T1000 (cell line): ENCODE measurements at regions not wholly inside any gene's neighbourhood (a gene's known extent, or its start where the extent isn't known, plus 50 kb on each side); places are given as distances from the start of the nearest gene placed in this dataset.
"Not testable (repeated sequence)": the region's sequence is repeated elsewhere in the genome, so short reads cannot be mapped to it uniquely, and the experiment has no call there.

Source experiments
- DNase-seq: peaks from one replicate; lab custom pipeline; 2025; ENCODE audit warnings: mixed read lengths; lab: John Stamatoyannopoulos, UW

DNA sequence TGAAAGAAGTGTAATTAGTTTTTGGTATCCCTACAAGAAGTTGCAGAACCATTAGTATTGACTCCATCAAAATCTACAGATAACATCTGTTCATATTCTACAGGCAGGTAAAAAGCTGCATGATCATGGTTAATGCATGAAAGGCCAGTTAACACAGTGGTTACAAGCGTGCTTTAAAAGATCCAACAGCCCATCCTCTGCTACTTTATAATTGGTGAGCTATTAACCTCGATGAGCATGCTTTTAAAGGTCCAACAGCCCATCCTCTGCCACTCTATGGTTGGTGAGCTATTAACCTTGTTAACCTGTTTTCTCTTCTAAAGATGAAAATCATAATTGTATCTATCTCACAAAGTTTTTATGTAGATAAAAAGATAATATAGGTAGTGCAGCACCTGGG, 289.3 kb downstream of the DUSP6 start:
- DNase-seq: no peak

DNA sequence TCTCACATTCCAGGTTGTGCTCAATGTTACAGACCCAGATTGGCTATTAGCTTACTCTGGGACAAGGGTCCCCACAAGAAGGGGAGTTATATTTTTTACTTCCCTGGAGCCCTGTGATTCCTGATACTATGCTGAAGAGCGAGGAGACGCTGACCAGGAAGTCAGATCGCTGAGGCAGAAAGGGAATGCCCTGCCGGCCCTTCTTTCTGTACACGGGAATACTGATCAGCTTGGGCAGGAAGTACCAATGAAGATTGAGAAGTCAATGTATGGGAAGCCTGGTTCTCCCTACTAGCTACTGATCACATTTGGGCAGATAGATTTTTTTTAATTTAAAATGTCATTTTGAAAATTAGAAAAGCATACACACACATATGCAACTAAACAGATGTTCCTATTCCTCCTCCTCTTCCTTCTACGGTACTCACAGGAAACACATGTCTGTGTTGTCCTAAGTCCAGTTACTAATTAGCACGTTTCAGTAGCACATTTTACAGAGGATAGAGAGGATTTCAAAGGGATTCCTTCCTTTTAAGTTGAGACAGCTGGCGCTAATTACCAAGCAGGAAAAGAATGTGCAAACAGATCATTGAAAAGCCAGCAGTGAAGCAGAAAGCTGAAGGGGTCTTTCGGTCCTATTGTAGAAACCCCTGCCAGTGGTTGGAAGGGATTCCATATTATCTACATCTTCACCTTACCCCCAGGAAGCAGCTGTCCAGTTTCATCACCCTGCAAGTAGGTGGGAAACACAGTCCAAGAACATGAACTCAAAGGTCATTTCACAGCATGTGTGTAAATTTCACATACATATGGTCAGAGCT, 292.4 kb downstream of the DUSP6 start:
- no peak for DNase-seq

DNA sequence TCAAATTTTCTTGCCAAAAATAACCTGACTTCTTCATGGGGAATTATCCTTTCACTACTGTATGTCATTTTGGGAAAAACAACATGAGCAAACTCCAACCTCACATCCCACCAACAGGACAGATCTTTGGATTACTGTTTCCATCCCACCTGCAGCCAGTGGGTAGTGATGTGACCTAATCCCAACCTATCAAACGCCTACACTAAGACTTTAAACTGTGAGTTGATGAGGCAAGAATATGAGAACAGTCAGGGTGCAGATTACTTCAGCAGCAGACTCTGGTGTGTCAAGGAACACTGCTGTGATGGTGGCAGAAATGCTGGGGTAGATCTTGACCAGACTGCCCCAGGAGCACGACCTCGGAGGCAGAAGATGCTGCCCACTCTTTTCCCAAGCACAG, 293.2 kb downstream of the DUSP6 start:
- DNase-seq: no peak

DNA sequence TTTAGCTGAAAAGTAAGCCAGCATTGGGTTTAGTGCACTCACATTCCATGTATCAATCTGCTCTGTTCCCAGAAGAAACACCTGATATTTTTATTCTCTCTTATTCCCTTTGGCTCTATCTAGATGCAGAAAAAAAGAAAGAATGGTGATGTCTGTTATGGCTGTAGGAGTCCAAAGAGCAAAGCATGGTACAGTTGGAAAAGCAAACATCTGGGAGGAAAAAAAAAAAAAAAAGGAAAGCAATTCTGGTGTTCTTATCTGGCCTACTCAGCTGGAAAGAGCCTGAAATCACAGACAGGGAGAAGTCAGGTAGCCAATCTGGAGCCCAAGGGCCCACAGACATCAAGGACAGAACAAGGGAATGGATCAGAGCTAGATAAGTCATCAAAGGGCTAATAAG, 293.9 kb downstream of the DUSP6 start:
- no peak for DNase-seq

DNA sequence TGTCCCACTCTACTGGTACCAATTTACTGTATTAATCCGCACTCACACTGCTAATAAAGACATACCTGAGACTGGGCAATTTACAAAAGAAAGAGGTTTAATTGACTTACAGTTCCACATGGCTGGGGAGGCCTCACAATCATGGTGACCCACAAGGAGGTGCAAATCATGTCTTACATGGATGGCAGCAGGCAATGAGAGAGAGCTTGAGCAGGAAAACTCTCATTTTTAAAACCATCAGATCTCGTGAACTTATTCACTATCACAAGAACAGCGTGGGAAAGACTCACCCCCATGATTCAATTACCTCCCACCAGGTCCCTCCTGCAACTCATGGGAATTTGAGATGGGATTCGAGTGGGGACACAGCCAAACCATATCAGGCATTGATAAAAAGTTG, 298.5 kb downstream of the DUSP6 start:
- DNase-seq: not testable (repeated sequence)

DNA sequence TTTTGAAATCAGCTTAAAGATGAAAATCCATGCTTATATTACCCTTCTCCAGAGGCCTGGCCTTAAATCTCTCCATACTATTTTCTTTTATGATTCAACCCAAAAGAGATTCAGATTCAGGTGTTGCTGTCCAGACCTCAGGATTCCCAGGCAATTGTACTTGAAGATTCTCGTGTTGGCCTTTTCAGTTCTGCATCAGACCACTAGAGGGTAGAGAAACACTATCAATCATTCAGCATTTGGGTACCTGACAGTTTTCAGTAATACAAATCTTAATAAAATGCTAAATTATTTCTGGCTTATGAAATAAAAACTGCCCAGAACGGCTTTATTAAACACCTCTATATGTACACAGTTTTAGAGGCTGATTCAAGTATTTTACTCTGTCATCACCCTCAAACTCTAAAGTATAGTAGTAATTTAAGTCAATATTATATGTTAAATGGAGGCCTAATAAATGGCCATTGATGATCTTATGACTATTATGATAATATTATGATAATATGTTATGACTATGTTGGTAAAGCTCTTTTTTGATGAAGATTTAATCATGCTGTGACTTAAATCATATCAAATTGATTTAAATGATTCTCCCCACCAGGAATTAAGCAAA, 301.1 kb downstream of the DUSP6 start:
- DNase-seq: no peak

DNA sequence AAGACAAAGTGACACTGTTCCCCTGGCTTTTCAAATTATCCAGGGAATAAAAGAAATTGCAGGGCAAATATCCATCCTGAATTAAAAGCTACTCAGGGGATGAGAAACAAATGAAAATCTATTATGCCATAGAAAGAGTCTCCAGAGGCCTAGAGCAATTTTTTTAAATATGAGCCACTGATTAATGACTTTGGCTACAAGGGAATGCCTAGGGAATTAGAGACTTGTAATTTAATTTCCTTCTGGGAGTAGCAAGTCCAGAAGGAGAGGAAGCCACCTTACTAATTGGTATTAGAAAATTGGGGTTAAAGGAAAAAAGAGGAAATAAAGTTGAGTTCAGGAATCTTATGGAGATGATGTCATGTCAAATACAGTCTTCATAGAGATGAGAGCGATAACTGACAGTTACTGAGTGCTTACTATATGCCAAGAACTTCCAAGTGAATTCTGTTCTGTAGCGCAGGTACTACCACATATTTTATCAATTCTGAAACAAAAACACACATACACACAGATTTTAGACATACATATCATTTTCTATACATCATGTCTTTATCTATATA, 304.4 kb downstream of the DUSP6 start:
- no peak for DNase-seq

DNA sequence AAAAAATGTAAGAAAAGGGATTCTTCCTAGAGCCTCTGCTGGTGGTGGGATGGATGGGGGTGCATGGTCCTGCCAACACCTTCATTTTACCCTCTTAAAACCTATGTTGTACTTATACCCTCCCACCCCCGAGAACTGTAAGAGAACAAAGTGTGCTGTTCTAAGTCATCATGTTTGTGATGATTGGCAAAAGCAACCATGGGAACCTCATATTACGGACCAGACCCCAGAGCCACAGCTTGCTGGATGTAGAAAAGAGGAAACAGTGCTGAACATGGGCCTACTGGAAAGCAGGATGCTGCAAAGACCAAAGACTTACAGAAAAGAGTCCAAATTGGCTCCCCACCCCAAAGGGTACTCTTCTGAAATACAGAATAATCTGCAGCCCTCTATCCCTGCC, 311.2 kb downstream of the DUSP6 start:
- no peak for DNase-seq

DNA sequence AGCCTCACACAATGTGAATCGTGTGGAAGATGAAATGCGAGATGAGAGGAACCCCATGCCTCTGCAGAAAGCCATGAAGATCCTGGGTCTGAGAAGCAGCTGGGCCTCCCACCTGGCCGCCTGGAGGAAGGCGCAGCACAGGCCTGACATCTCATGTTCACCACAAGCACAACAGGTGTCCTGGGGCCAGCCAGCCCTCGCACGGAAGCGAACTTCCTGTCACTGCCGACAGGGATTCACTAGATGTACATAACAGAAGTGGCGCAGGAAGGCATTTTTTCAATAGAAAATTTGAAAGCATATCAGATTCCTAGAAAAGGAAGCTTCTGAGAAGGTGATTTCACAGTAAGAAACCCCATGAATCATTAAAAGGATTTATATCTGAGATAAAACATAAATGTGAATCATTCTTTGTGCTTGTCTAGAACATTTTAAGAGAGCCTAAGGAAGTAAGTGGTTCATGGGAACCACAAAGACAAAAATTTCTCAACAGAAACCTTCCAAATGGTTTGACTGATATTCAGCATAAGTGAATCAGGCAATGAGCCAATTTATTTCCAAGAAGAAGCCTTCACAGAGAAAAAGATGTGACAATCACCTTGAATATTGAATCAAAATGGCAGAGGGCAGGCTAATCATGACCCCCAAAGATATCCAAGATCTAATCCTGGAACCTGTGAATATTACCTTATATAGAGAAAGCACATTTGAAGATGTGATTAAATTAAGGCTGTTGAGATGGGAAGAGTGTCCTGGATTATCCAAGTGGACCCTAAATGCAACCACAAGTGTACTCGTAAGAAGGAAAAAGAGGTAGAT, 311.9 kb downstream of the DUSP6 start:
- DNase-seq: no peak

DNA sequence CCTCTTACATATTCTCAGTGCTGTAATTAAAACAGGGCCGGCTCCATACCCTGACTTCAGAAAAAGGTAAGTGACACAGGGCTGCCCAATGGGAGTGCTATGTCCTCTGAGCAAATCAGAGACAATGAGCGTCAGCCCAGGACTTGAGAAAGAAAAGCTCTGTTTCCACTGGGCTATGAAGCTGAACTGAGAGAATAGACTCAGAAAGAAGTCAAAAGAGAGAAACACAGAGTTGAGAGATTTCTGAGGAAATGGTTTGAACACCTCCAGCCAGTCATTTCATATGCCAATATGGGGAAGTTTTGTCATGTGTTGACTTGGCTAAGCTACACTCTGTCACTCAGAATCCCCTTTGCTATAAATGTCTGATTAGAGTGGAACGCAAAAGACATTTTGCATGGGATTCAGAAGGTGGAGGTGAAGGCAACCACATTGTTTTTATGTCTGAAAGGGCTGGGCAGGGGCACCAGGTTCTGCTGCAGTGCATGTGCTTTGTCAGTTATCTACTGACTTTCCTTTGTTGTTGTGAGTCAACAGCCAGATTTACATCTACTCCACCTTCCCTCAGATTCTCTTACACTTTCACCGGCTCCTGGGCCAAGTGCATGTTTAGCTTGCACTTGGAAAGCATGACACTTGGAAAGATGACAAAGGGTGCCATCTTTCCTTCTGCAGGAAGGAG, 313.3 kb downstream of the DUSP6 start:
- DNase-seq: no peak

DNA sequence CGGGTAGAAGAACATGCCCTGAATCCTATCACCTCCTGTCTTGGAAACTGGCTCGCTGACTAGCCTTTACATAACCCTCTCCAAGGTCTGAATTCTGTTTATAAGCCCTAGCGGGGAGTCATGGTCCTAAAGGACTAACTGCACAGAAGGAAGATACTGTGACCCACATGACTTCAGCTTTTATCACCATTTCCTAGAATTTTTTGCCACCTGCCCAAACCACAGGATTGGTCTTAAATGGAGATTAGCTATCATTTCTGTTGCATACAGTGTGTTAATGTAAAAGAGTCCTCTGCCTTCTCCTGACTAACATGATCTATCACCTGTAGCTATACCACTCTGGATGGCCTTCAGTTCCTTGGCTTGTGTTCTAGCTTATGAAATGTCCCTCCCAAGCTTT, 319.2 kb downstream of the DUSP6 start:
- DNase-seq: no peak

DNA sequence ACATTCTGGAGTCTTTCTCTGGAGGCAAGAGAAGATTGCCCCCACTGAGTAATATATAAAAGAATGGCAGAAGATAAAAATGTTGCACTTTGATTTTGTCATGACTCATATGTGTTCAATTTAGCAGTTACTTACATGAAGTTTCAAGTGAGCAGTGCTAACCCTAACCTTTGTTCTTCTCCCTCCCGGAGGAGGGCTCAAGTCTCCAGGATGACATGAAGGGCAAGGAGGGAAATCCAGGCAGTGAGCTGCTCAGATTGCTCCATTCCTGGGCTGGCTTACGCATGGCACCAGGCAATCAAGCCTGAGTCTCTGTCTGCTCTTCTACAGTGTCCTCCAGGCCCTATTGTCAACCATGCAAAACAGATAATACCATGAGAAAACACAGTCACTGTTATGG, 322.3 kb downstream of the DUSP6 start:
- DNase-seq: no peak

DNA sequence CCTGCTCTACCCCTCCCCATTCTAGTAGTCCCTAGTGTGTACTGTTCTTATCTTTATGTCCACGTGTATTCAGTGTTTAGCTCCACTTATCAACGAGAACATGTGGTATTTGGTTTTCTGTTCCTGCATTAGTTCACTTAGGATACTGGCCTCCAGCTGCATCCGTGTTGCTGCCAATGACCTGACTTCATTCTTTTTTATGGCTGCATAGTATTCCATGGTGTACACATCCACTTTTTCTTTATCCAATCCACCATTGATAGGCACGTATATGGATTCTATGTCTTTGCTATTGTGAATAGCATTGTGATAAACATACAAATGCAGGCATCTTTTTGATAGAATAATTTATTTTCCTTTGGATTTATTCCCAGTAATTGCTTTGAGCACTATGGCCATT, 327.7 kb downstream of the DUSP6 start:
- DNase-seq: no peak

DNA sequence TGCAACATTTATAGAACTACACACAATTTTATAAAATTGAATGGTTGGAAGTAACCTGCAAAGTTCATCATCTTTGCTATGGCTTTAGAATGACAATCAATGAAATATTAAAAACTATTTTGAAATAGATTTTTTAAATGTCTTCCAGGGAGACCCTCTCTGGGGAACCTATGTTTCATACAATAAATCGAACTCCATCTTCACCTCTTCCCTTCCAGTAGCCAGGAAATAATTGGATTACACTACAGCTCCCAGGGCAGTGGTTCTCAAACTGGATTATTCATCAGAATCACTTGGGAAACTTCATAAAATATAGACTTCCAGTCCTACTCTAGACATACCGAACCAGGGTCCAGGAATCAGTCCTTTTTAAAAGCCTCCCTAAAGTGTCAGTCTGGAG, 328.4 kb downstream of the DUSP6 start:
- no peak for DNase-seq

DNA sequence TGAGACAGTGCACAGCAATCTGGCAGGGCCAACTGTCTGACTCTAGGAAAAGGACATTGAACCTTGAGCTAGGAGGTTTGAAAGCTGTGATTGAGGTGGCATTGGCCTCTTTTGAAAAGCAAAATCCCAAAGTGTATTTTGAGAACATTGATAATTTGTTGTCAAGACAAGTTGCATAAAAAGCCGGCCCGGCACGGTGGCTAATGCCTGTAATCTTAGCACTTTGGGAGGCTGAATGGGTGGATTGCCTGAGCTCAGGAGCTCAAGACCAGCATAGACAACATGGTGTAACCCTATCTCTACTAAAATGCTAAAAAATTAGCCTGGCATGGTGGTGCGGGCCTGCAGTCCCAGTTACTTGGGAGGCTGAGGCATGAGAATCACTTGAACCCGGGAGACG, 331.6 kb downstream of the DUSP6 start:
- DNase-seq: no peak

DNA sequence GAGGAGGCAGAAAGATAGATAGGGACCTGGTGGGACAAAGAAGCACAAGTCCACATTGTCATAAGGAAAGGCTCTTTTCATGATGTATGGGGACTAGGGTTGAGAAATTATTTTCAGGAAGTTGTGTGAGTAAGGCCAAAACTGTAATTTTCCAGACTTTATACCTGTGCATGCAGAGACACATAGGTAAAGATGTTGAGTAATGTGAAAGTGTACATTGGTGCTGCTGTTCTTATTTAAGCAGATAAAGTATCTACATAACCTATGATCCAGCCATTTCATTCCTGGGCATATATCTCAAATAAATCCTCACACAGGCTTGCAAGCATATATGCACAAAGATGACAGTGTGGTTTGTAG, 332.2 kb downstream of the DUSP6 start:
- no peak for DNase-seq

DNA sequence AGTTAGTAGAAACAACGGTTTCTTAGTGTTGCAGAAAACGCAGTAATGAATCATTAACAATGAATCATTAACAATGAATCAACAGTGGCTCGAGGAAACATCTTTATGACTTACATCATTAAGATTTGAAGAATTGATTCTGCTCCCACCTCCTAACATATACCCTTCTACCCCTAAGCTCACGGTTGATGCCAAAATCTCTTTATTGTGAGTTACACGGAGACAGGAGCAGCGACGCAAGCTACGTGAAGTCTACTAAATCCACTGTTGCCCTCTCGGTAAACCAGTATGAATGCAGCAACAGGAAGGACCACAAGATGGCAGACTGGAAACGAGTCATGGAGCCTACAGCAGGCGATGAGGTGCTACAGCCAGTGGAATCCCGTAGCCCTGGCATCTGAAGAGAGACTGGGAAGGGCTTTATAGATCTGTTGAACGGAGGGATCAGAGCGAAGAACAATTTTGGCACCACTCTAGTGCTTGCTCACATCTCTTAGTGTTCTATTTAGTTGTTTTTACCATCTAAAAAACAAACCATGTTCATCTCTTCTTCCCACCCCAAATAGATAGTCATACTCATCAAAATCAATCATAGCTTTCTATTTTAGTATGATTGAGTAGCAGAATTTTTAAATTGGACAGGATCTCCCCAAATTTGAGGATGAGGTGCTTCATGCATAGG, 332.7 kb downstream of the DUSP6 start:
- peak; percentile 70 for DNase-seq

DNA sequence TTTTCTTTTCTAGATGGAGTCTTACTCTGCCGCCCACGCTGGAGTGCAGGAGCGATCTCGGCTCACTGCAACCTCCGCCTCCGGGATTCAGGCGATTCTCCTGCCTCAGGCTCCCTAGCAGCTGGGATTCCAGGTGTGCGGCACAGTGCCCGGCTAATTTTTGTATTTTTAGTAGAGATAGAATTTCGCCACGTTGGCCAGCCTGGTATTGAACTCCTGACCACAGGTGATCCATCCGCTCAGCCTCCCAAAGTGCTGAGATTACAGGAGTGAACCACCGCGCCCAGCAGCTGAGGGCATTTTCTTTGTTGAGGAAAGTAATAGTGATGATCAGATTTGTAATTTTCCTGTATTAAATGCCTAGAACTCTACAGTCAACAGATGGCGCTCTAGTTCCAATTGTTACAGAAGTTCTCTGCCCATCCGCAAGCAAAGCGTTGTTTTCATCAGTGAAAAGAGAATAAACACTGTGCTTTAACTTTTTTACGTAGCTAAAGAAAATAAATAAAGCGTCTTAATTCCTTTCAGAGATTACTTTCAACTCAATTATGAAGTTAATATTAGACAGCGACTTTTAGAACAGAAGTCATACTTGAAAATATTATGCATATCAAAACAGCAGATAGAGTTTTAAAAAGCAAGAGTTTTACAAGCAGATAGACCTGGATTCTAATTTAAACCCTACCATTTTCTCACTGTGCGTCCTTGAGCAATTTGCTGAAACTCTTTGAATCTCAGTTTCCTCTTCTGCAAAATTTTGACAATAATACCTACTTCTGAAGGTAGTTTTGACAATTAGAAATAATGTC, 335.1 kb downstream of the DUSP6 start:
- DNase-seq: peak; percentile 4

DNA sequence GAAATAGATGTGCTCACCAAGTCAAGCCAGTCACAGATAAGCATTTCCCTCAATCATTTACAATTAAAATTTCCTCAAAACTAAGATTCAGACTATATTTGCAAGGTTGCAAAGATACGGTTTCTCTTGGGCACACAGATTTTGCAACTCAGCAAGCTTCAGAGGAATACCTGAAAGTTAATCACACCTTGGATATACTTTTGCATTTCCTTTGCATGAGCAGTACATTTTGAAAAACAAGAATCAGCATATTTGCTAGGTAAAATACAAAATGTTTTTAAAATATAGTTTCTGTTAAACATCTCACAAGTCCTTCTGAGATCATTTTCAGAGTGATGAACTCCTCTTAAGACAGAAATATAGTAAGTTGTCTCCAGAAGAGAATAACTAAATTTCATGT, 336.9 kb downstream of the DUSP6 start:
- DNase-seq: no peak

DNA sequence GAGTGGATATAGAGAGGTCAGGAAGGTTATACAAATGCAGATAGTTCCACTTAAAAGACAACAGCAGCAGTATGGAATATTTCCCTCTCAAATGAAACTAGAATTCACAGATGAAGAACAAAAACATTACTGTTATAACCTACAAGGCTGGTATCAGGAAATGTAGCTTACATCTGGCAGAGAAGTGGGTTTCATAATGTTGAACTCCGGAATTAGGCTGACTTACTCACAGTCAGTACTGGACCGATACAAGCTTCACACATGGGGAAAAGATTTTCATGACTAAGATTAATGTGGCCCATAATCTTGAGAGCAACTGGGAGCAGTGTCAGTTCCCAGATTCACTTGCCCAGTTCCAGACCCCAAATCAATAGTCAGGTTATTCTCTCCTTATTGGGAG, 353.9 kb downstream of the DUSP6 start:
- no peak for DNase-seq
